Lower leg skin (tissue), 3 donors: ENCODE measurements at regions not wholly inside any gene's neighbourhood (a gene's known extent, or its start where the extent isn't known, plus 50 kb on each side); places are given as distances from the start of the nearest gene placed in this dataset.

ENCODE experiments used
- POLR2A ChIP-seq, 2 donors: fragments of 450-650 bp; IDR thresholded peaks; one replicate each; pipeline ENCODE4 v1.6.1; 2016 to 2017; ENCODE audit warnings: antibody characterized with exemption in 2 of 2, mild to moderate bottlenecking in 1 of 2, moderate library complexity in 1 of 2
- TF ChIP-seq, protein P1 (sequence below), 3 donors: fragments of 450-650 bp; IDR thresholded peaks; one replicate each; pipeline ENCODE4 v1.5.1; 2016; ENCODE audit warnings: antibody characterized with exemption in 3 of 3, mild to moderate bottlenecking in 3 of 3, moderate library complexity in 2 of 3

GRCh38 chr1:239833723-239834122 is 258.0 kb upstream of the FMN2 start:
- TF ChIP-seq, protein P1, sequence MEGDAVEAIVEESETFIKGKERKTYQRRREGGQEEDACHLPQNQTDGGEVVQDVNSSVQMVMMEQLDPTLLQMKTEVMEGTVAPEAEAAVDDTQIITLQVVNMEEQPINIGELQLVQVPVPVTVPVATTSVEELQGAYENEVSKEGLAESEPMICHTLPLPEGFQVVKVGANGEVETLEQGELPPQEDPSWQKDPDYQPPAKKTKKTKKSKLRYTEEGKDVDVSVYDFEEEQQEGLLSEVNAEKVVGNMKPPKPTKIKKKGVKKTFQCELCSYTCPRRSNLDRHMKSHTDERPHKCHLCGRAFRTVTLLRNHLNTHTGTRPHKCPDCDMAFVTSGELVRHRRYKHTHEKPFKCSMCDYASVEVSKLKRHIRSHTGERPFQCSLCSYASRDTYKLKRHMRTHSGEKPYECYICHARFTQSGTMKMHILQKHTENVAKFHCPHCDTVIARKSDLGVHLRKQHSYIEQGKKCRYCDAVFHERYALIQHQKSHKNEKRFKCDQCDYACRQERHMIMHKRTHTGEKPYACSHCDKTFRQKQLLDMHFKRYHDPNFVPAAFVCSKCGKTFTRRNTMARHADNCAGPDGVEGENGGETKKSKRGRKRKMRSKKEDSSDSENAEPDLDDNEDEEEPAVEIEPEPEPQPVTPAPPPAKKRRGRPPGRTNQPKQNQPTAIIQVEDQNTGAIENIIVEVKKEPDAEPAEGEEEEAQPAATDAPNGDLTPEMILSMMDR (IDR thresholded peaks at IDR 0.05) = no peak
- TF ChIP-seq POLR2A (IDR thresholded peaks at IDR 0.05) = no peak
